ENCODE measurements at regions not wholly inside any gene's neighbourhood (a gene's known extent, or its start where the extent isn't known, plus 50 kb on each side); places are given as distances from the start of the nearest gene placed in this dataset.

- no peak for DNase-seq (ENCODE audit: low read depth in 3 of 3)
These were observed 207.7 kb upstream of the TPM1 start for GRCh38 chr15:62834686-62835329.

DNA sequence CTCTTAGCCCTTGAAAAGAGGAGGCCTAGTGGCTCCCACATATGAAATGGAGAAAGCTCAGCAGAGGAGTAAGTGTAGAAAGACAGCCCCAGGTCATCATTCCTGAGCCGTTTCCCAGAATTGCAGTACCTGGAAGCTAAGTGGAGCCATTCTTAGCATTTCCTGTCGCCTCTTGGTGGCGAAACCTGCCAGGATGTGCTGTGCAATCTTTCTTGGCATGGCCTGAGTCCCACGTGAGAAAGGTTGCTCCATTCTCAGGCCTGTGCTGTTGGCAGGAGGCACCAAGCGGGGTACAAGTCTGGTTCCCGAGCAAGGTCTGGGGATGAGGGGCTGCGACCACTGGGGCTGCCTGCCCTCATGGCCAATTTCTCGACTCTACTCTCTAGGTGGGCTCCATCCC is 207.2 kb upstream of the TPM1 start:
- no peak for DNase-seq (ENCODE audit: low read depth in 3 of 3)

GRCh38 chr15:62835762-62836161 is 206.8 kb upstream of the TPM1 start:
- no peak for DNase-seq (ENCODE audit: low read depth in 3 of 3)

GRCh38 chr15:62840526-62841268 is 201.8 kb upstream of the TPM1 start:
- no peak for DNase-seq (ENCODE audit: low read depth in 3 of 3)

- no peak for DNase-seq (ENCODE audit: low read depth in 3 of 3)
These were observed 201.3 kb upstream of the TPM1 start for GRCh38 chr15:62841269-62841628.

DNA sequence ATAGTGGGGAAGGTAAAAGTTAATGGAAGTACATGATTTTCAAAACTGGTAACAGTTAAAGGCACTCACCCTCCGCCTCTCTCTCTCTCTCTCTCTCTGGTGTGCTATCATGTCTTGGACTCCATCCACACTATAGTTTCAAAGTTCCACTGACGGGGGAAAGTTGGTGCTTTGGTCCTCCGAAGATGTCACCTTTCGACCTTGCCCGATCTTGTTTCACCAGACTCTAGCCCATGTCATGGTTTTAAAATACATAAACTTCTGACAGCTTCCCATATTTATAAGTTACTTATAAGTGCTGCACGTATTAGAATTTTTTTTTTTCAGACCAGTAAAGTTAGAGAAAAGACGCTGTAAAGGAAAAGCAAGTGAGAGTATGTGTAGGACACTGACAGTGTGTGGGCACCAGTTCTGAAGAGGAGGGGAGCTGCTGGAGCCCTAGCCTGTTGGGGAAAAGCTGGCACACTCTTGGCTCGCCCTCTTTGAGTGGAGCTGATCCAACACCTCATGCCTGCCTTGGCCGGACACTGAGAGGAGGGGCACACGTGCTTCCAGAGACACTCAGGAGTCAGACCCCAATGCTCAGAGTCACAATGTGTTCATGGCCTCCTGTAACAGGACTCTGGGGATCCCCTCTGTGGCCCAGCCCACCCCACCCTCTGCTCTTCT is 200.5 kb upstream of the TPM1 start:
- no peak for DNase-seq (ENCODE audit: low read depth in 3 of 3)

- DNase-seq (ENCODE audit: low read depth in 3 of 3) = no peak
These were observed 199.2 kb upstream of the TPM1 start for GRCh38 chr15:62843311-62843710.

DNA sequence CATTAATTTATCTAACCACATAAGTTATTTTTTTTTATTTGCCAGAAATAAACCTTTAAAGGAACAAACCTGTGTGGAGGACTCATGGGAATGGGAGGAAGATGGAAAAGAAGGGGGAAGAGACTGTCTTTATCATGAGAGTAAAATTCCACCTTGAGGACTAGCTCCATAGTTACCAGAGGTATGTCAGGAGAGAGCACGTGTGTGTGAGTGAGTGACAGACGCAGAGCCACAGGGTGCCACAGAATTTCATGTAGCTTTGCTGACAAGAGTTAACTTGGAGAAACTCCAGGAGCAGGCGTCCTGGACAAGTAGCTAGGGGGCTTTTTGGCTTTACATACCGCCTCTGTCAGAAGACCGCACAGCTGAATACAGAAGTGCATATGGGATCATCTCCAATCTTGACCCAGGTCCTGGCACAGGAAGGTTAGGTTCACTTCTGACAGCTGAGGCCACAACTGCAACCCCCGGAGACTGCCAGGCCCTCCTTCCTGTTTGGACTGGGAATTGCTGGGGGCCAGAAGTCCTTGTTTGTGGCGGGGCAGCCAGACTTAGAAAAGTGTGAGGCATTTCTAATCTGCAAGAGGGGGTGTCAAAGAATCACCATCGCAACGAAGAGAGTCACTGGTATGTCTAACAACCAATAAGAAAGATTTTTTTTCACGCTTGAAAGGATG is 197.8 kb upstream of the TPM1 start:
- DNase-seq (ENCODE audit: low read depth in 3 of 3) = no peak

- DNase-seq (ENCODE audit: low read depth in 3 of 3) = no peak
These were observed 197.1 kb upstream of the TPM1 start for GRCh38 chr15:62845241-62846126.

- DNase-seq (ENCODE audit: low read depth in 3 of 3) = no peak
These were observed 196.3 kb upstream of the TPM1 start for GRCh38 chr15:62846131-62846804.

- no peak for DNase-seq (ENCODE audit: low read depth in 3 of 3)
These were observed 195.6 kb upstream of the TPM1 start for GRCh38 chr15:62846805-62847495.

DNA sequence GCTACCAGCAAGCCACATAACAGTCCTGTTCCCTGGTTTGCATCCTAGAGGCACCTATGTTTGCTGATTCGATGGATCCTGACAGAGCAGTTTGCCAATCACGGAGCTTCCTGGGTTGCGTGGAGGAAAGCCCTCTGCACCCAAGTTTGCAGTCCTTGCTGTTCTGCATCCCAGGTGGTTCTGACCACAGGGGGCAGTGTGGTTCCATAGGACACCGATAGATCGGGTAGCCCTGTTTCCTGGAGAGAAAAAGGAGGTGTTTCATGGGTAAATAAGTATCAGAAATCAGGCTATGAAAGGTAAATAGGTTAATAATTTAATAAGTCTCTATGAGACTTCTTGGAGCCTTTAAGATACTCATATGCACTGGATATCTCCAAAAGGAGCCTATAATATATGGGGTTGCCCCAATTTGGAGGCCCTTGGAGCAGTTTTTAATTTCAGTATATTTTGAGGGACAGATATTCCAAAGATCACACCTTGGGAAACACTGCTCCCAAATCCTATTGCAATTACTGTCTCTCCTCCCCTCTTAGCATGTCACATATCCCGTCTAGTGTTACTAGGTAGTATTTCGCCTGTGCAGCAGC is 194.6 kb upstream of the TPM1 start:
- DNase-seq (ENCODE audit: low read depth in 3 of 3) = peak in 1 of 3 experiments; percentile 58

DNA sequence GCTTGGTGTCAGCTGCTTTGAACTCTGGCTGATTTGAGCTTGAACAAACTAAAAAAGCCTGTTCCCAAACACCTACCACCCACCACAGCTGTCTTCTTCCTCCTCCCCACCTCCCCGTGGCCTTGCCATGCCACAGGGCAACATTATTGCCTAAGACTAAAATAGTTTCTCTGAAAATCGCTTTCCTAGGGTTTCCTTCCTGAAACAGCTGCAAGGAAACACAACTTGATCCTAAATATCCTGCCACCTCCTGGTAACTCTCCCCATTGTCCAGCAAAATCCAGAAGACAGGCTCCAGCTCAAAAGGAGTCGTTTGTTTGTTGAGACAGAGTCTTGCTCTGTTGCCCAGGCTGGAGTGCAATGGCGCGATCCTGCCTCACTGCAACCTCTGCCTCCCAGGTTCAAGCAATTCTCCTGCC is 193.9 kb upstream of the TPM1 start:
- no peak for DNase-seq (ENCODE audit: low read depth in 3 of 3)

GRCh38 chr15:62849316-62850106 is 193.0 kb upstream of the TPM1 start:
- no peak for DNase-seq (ENCODE audit: low read depth in 3 of 3)

- no peak for DNase-seq (ENCODE audit: low read depth in 3 of 3)
These were observed 192.2 kb upstream of the TPM1 start for GRCh38 chr15:62850318-62850717.

GRCh38 chr15:62850791-62851291 is 191.7 kb upstream of the TPM1 start:
- no peak for DNase-seq (ENCODE audit: low read depth in 3 of 3)

DNA sequence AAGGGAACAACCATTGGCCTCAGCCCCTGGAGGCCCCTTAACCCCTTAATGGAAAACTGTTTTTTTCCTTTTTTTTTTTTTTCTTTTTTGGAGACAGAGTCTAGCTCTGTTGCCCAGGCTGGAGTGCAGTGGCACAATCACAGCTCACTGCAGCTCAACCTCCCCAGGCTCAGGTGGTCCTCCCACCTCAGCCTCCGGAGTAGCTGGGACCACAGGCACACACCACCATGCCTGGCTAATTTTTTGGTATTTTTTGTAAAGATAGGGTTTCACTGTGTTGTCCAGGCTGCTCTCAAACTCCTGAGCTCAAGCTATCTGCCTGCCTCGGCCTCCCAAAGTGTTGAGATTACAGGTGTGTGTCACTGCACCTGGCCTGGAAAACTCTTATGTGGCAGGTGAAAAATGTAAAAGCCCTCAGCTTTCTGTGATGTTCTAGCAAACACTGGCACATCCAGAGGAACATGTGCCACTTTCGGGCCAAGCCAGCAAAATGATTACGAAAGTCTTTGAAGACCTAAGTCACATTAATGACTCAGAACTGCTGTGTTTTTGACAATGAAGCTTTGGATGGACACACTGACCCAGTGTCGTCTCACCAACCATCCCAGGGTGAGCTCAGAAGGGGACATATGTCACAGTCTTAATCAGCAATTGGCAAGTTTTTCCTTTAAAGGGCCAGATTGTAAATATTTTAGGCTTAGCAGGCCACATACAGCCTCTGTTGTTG is 189.3 kb upstream of the TPM1 start:
- DNase-seq (ENCODE audit: low read depth in 3 of 3) = no peak

DNA sequence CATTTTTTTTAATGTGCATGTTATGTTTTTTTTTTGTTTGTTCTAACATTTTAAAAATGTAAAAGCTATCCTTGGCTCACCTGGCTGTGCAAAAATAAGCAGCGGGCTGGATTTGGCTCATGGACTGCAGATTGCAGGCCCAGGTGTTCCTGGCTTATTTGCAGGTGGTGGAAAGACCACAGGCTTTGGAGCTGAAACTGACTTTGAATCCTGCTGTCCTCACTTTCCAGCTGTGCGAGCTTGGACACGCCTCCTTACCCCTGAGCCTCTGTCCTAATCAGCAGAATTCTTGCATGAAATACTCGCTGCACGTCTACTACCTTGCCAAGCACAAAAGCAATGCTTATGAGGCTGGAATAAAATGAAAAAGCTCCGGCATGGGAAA is 188.7 kb upstream of the TPM1 start:
- no peak for DNase-seq (ENCODE audit: low read depth in 3 of 3)

Measured in stimulated activated CD4-positive, alpha-beta T cell treated with anti-CD3 and anti-CD28 coated beads, TNF-alpha, amount 100 ng/mL, for 24 hours (primary cell).